ENCODE measurements at regions not wholly inside any gene's neighbourhood (a gene's known extent, or its start where the extent isn't known, plus 50 kb on each side); places are given as distances from the start of the nearest gene placed in this dataset.
A peak's percentile ranks its signal among the peaks of the same experiment; 100 is the strongest.
"Not testable (repeated sequence)": the region's sequence is repeated elsewhere in the genome, so short reads cannot be mapped to it uniquely, and the experiment has no call there.

DNA sequence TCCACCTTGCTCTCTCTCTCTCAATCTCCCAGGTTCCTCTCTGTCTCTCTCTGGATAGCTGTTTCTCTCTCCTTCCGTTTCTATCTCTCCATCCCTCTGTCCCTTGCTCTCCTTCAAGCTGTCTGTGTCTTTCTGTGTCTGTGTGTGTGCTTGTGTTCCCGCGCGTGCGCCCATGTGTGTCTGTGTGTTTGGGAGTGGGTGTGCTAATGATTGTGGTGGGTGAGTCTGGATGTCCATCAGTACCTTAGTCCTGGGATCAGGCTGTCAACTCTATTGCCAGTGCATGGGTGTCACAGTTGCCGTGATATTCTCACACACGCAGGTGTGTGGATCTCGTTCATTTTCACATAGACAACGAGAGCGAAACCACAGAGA is 1380.6 kb upstream of the DEFB115 start:
- DNase-seq (ENCODE audit: low spot score in 2 of 2) = peak in 1 of 2 donors; percentile 48
- Histone ChIP-seq H3K9me3 (peaks cover 32 to 74% of the 10 kb centered on the region in 2 donors), H3K4me1 (no peaks in the 10 kb centered on the region), H3K4me3 (no peak overlapping the region), H3K27ac (no peak overlapping the region), H3K27me3 (no peaks in the 10 kb centered on the region), H3K36me3 (no peaks in the 10 kb centered on the region)
- TF ChIP-seq POLR2A (IDR thresholded peaks at IDR 0.05) (no peak), POLR2AphosphoS5 (IDR thresholded peaks at IDR 0.05) (no peak)
- TF ChIP-seq, protein P1, sequence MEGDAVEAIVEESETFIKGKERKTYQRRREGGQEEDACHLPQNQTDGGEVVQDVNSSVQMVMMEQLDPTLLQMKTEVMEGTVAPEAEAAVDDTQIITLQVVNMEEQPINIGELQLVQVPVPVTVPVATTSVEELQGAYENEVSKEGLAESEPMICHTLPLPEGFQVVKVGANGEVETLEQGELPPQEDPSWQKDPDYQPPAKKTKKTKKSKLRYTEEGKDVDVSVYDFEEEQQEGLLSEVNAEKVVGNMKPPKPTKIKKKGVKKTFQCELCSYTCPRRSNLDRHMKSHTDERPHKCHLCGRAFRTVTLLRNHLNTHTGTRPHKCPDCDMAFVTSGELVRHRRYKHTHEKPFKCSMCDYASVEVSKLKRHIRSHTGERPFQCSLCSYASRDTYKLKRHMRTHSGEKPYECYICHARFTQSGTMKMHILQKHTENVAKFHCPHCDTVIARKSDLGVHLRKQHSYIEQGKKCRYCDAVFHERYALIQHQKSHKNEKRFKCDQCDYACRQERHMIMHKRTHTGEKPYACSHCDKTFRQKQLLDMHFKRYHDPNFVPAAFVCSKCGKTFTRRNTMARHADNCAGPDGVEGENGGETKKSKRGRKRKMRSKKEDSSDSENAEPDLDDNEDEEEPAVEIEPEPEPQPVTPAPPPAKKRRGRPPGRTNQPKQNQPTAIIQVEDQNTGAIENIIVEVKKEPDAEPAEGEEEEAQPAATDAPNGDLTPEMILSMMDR (IDR thresholded peaks at IDR 0.05) = no peak
- intact Hi-C loops (cut with DNase I; ENCODE audit: low total_unique reads) = no loop called here

DNA sequence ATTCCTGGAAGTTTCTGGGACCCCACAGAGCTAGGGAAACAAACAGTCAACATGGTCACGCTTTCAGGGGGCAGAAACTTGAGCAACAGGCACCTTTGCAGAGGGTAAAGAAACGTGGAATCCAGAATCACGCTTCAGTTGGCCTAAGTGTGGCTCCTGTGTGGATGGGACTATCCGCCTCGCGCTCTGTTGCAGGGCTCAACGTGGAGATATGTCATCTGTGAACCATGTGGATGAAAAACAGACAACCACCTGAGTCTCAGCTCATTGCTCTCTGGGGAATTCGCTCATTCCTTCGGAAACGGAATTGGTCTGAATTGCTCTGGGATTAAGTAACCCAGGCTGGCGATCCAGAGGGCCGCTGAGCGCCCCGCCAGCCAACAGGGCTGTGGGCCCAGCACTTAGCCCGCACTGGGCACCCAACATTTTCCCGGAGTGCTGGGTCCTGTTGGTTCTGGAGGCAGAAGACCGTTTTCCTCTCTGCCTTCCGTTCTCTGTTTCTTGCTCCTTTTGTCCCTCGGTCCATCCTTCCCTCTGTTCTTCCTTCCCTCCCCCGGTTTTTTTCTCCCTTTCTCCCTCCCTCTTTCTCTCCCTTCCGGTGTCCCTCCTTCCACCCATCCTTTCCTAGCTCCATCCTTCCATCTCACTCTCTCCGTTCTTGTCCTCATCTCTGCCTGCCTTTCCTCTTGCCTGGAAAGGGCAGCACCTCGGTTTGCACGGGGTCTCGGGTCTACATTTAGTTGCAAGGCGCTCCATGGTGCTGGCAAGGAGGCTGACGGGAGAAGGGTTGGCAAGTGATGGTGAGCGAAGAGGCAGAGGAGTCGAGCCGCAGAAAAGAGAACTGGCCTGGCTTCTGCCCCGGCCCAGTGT is 1379.8 kb upstream of the DEFB115 start:
- H3K4me1 ChIP-seq; H3K27ac ChIP-seq; H3K27me3 ChIP-seq; intact Hi-C loops (cut with DNase I; ENCODE audit: low total_unique reads); H3K36me3 ChIP-seq; H3K4me3 ChIP-seq: not testable (repeated sequence)
- H3K9me3 ChIP-seq = peaks cover 32 to 74% of the 10 kb centered on the region in 2 donors
- peak in 1 of 2 donors; percentile 49 for DNase-seq (ENCODE audit: low spot score in 2 of 2)

DNA sequence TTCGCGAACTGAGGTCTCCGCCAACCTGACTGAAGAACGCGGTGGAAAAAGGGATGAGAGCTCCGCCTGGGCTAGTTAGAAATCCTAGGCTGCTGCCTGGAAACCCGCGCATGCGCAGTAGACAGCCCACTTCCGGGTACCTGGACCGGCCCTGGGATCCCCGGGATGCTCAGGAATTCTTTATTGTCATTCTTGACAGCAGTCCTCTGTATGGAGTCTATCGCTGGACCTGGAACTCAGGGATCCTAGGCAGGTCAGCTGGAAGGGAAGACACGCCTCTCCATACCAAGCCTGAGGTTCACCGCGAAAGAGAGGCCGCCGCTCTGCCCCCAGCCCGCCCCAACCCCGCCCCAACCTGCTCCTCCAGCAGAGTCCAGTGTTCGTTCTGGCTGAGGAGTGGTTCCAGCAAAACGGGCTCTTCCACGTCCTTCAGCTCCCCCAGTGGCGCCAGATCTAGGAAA is 1379.2 kb upstream of the DEFB115 start:
- no peak for TF ChIP-seq POLR2A (IDR thresholded peaks at IDR 0.05)
- TF ChIP-seq POLR2AphosphoS5 (IDR thresholded peaks at IDR 0.05) = no peak
- TF ChIP-seq, protein P1 (IDR thresholded peaks at IDR 0.05) = no peak
- no peaks in the 10 kb centered on the region for H3K27me3 ChIP-seq
- no peaks in the 10 kb centered on the region for H3K36me3 ChIP-seq
- intact Hi-C loops (cut with DNase I; ENCODE audit: low total_unique reads) = no loop called here
- H3K27ac ChIP-seq = no peak overlapping the region
- peak in 1 of 2 donors; percentile 52 for DNase-seq (ENCODE audit: low spot score in 2 of 2)
- no peaks in the 10 kb centered on the region for H3K4me1 ChIP-seq
- H3K9me3 ChIP-seq = peaks cover 32 to 74% of the 10 kb centered on the region in 2 donors
- no peak overlapping the region for H3K4me3 ChIP-seq

DNA sequence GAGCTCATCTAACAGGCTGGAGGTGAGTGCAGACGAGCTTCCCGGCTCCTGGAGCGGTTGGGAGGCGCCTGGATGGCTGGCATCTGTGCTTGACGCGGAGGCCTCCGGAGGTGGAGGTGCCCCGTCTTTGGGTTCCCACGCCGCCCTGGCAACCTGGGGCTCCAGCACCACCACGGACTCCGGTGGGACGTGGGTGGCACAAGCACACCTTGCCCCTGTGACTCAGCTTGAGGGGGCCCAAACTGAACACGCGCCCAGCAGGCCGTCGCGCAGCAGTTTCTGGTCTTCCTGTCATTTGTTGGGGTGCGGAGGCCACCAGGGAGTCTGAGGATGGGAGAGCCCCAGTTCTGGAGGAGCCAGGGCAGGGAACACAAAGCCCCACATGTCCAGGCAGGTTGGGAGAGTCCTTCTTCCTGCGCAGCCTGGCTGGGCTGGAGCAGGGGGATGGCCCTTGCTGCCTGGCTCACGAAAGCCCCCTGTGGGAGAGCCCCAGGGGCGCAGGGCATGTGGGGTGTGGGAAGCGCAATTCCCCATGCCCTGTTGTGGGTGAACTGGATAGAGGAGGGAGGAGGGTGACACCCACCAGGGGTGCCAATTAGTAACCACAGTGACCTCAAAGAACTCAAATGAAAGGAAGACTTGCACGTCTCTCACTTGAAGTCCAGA is 1378.6 kb upstream of the DEFB115 start:
- intact Hi-C loops (cut with DNase I; ENCODE audit: low total_unique reads) = no loop called here
- H3K27me3 ChIP-seq = no peaks in the 10 kb centered on the region
- H3K36me3 ChIP-seq = no peaks in the 10 kb centered on the region
- H3K9me3 ChIP-seq = peaks cover 29 to 69% of the 10 kb centered on the region in 2 donors
- no peaks in the 10 kb centered on the region for H3K4me1 ChIP-seq
- TF ChIP-seq POLR2AphosphoS5 (IDR thresholded peaks at IDR 0.05) (no peak), POLR2A (IDR thresholded peaks at IDR 0.05) (no peak)
- TF ChIP-seq, protein P1 (IDR thresholded peaks at IDR 0.05) = no peak
- H3K27ac ChIP-seq = no peak overlapping the region
- peak in 1 of 2 donors; percentile 57 for DNase-seq (ENCODE audit: low spot score in 2 of 2)
- H3K4me3 ChIP-seq = no peak overlapping the region

DNA sequence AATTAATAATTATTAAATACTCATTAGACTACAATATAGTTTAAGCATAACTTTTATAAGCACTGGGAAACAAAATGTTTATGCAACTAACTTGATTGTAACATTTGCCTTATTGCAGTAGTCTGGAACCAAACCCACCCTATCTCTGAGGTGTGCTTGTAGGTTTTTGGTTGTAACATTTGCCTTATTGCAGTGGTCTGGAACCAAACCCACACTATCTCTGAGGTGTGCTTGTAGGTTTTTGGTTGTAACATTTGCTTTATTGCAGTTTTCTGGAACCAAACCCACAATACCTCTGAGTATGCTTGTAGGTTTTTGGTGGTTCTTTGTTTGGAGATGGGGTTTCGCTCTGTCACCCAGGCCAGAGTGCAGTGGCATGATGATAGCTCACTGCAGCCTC is 1376.4 kb upstream of the DEFB115 start:
- peak in 1 of 2 donors; percentile 47 for DNase-seq (ENCODE audit: low spot score in 2 of 2)
- intact Hi-C loops (cut with DNase I; ENCODE audit: low total_unique reads); H3K4me3 ChIP-seq; H3K4me1 ChIP-seq; H3K27me3 ChIP-seq; H3K36me3 ChIP-seq; H3K27ac ChIP-seq: not testable (repeated sequence)
- peaks cover 15 to 47% of the 10 kb centered on the region in 2 donors for H3K9me3 ChIP-seq

DNA sequence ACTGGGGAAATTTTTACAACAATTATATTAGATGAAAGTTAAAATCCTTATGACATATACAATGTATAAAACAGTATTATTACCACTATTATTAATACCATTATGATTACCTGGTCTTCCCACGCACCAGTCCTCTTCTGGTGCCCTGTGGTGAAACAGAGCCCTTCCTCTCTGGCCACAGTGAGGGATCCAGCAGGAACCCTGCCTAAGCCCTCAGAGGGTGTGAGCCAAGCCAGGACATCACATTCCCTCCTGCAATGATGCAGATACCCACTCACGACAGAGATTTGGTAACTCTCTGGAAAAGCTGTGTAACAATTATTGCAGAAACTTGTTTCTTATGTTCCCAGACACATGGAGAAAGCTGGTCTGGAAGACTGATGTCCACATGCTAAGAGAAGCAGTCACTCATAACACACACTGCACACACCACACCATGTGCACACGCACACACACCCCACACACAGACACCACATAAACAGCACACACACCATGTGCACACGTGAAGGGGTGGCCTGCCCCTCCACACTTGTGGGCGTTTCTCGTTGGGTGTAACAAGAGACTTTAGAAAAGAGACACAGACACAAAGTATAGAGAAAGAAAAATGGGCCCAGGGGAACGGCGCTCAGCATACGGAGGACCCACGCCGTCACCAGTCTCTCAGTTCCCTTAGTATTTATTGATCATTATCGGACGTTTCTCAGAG is 1373.8 kb upstream of the DEFB115 start:
- H3K4me3 ChIP-seq, H3K4me1 ChIP-seq, H3K36me3 ChIP-seq, H3K27me3 ChIP-seq, H3K27ac ChIP-seq: not testable (repeated sequence)
- peak in 1 of 2 donors; percentile 45 for DNase-seq (ENCODE audit: low spot score in 2 of 2)
- H3K9me3 ChIP-seq = peaks cover 4 to 22% of the 10 kb centered on the region in 2 donors
- intact Hi-C loops (cut with DNase I; ENCODE audit: low total_unique reads) = loop anchor here (2.0 kb wide), 1 partner anchor 621 kb away; no protein-coding TSS in a partner anchor

DNA sequence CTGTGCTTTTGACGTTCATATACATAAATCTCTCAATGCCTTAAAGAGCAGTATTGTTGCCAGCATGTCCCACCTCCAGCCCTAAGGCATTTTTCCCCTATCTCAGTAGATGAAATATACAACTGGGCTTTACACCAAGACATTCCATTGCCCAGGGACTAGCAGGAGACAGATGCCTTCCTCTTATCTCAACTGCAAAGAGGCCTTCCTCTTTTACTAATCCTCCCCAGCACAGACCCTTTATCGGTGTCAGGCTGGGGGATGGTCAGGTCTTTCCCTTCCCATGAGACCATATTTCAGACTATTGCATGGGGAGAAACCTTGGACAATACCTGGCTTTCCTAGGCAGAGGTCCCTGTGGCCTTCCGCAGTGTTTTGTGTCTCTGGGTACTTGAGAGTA is 1373.1 kb upstream of the DEFB115 start:
- peaks cover 0 to 15% of the 10 kb centered on the region in 2 donors for H3K9me3 ChIP-seq
- not testable (repeated sequence) for H3K4me1 ChIP-seq, H3K4me3 ChIP-seq, H3K36me3 ChIP-seq, H3K27me3 ChIP-seq, H3K27ac ChIP-seq
- DNase-seq (ENCODE audit: low spot score in 2 of 2) = peak in 1 of 2 donors; percentile 49
- intact Hi-C loops (cut with DNase I; ENCODE audit: low total_unique reads) = loop anchor here (2.0 kb wide), 1 partner anchor 622 kb away; no protein-coding TSS in a partner anchor

DNA sequence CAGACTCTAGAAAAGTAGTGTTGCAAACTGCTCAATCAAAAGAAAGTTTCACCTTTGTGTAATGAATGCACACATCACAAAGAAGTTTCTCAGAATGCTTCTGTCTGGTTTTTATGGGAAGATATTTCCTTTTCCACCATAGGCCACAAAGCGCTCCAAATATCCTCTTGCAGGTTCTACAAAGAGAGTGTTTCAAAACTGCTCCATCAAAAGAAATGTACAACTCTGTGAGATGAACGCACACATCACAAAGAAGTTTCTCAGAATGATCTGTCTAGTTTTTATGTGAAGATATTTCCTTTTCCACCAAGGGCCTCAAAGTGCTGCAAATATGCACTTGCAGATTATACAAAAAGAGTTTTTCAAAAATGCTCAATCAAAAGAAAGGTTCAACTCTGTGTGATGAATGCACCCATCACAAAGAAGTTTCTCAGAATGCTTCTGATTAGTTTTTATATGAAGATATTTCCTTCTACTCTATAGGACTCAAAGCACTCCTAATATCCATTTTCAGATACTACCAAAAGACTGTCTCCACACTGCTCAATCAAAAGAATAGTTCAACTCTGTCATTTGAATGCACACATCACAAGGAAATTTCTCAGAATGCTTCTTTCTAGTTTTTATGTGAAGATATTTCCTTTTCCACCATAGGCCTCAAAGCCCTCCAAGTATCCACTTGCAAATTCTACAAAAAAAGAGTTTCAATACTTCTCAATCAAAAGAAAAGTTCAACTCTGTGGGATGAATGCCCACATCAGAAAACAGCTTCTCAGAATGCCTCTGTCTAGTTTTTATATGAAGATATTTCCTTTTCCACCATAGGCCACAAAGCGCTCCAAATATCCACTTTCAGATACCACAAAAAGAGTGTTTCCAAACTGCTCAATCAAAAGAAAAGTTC is 1371.9 kb upstream of the DEFB115 start:
- intact Hi-C loops (cut with DNase I; ENCODE audit: low total_unique reads) = loop anchor here (2.0 kb wide), 1 partner anchor 623 kb away; no protein-coding TSS in a partner anchor
- not testable (repeated sequence) for H3K36me3 ChIP-seq; H3K27ac ChIP-seq; H3K9me3 ChIP-seq; H3K27me3 ChIP-seq; H3K4me3 ChIP-seq; DNase-seq (ENCODE audit: low spot score in 2 of 2); H3K4me1 ChIP-seq

Data from breast epithelium (tissue), 4 donors.